ENCODE measurements at regions not wholly inside any gene's neighbourhood (a gene's known extent, or its start where the extent isn't known, plus 50 kb on each side); places are given as distances from the start of the nearest gene placed in this dataset.

DNA sequence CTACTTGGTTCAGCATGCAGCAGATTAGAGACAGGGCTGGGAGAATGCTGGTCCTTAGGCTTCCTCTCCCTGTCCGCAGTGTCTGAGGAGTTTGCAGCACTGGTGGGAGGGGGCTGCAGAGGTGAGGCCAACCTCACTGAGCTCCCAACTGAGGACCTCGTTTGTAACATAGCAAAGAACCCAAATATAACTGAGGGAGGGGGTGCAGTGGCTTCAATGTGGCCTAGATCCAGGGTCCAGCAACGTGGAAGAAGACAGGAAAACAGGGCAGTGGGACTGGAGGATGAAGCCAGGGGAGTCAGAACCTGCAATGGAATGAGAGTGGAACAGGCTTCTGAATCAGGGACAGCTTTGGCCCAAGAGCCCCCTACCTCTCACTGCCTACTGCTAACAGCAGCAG, 84.3 kb upstream of the MAFB start:
- DNase-seq (ENCODE audit: low read depth in 1 of 2, low spot score in 2 of 2): peak in 1 of 2 experiments; percentile 19
- whole genome bisulfite sequencing, 2 experiments (ENCODE audit: extremely low coverage in 1 of 2, insufficient coverage in 1 of 2, insufficient read length in 1 of 2, insufficient replicate concordance in 2 of 2, low coverage in 1 of 2, low lambda C conversion rate in 2 of 2, missing lambda C conversion rate in 1 of 2): 80% methylated on average over 3 of the region's 3 CpGs; no CpG with 5 or more reads in 1 of the 2 experiments
- Histone ChIP-seq H2AFZ (ENCODE audit: low read length) (no peak overlapping the region), H3K14ac (ENCODE audit: insufficient read length) (no peak overlapping the region), H3K23me2 (ENCODE audit: low read depth, low read length) (no peaks in the 10 kb centered on the region), H3K9ac (replicated peaks in 1 of 4; ENCODE audit: extremely low read depth in 1 of 4, low read depth in 3 of 4, low read length in 3 of 4) (no peak overlapping the region), H2AK5ac (ENCODE audit: low read depth, low read length) (no peak overlapping the region), H4K8ac (ENCODE audit: extremely low read depth, insufficient read depth, low read length) (no peak overlapping the region), H3K79me2 (ENCODE audit: control insufficient read depth in 1 of 2, insufficient read depth in 2 of 2, low read length in 2 of 2) (no peaks in the 10 kb centered on the region), H2BK15ac (ENCODE audit: low read length) (no peak overlapping the region), H3K36me3 (ENCODE audit: control insufficient read depth in 2 of 4, insufficient read depth in 4 of 4, low read length in 3 of 4) (no peaks in the 10 kb centered on the region), H3K27ac (ENCODE audit: low read depth, low read length) (no peak overlapping the region), H2BK12ac (ENCODE audit: low read depth, low read length) (no peak overlapping the region), H3K9me3 (ENCODE audit: insufficient read depth in 2 of 2, low read depth in 1 of 2, low read length in 1 of 2) (no peaks in the 10 kb centered on the region), H3K79me1 (ENCODE audit: low read depth, low read length) (no peaks in the 10 kb centered on the region), H3K4me2 (ENCODE audit: insufficient read depth in 1 of 2, low read depth in 2 of 2, low read length in 2 of 2) (no peak overlapping the region), H4K20me1 (replicated peaks in 1 of 2; ENCODE audit: control insufficient read depth in 1 of 2, insufficient read depth in 2 of 2, low read length in 2 of 2) (peaks cover 0 to 2% of the 10 kb centered on the region in 2 experiments), H3K18ac (ENCODE audit: extremely low read depth, low read length) (no peak overlapping the region), H3K27me3 (replicated peaks in 1 of 4; ENCODE audit: control insufficient read depth in 3 of 4, extremely low read depth in 1 of 4, insufficient read depth in 3 of 4, low read length in 3 of 4) (no peaks in the 10 kb centered on the region; a peak in 2 of 7 replicates), H3K4ac (replicated peaks; ENCODE audit: insufficient read length, low read depth, low read length) (no peak overlapping the region), H3K4me1 (replicated peaks in 1 of 4; ENCODE audit: control insufficient read depth in 3 of 4, insufficient read depth in 4 of 4, low read length in 3 of 4) (peaks cover 0 to 5% (median 1%) of the 10 kb centered on the region in 4 experiments; a peak in 3 of 7 replicates), H3K23ac (ENCODE audit: insufficient read length) (no peak overlapping the region), H3K56ac (replicated peaks; ENCODE audit: insufficient read length, low read depth, low read length) (no peak overlapping the region), H2BK120ac (replicated peaks; ENCODE audit: low read depth, low read length) (no peak overlapping the region), H4K5ac (ENCODE audit: insufficient read length, low read depth, low read length) (no peak overlapping the region), H3K4me3 (ENCODE audit: extremely low read depth in 1 of 4, insufficient read depth in 2 of 4, low read depth in 3 of 4, low read length in 4 of 4) (no peak overlapping the region), H2BK20ac (ENCODE audit: low read length) (no peak overlapping the region), H2BK5ac (ENCODE audit: low read depth, low read length) (no peak overlapping the region), H4K91ac (replicated peaks; ENCODE audit: insufficient read length, low read length) (no peak overlapping the region)
- FAIRE-seq: no peak
- ChIA-PET POLR2A (ENCODE audit: partially characterized antibody) (no interaction called here), CTCF (ENCODE audit: partially characterized antibody) (interaction anchor here (0.6 to 4.3 kb wide), 4 partner anchors 8 to 173 kb away, joined by 3 to 17 read pairs (median 5); no protein-coding TSS in a partner anchor)
- TF ChIP-seq TAF1 (IDR thresholded peaks at IDR 0.05; ENCODE audit: low read depth, low read length) (no peak), MAFK (IDR thresholded peaks at IDR 0.05; ENCODE audit: low read depth, low read length) (no peak), ZNF274 (IDR thresholded peaks at IDR 0.05; ENCODE audit: borderline replicate concordance, extremely low read depth, low read length) (no peak), CHD2 (IDR thresholded peaks at IDR 0.05; ENCODE audit: low read length) (no peak), RNF2 (IDR thresholded peaks at IDR 0.05; ENCODE audit: borderline replicate concordance, low read depth, low read length, missing control alignments, poor library complexity, severe bottlenecking) (no peak), GTF2F1 (IDR thresholded peaks at IDR 0.05; ENCODE audit: borderline replicate concordance, low read depth, low read length) (no peak), NANOG (IDR thresholded peaks at IDR 0.05; ENCODE audit: insufficient read depth, low read depth, low read length, poor library complexity, severe bottlenecking) (no peak), CEBPB (IDR thresholded peaks at IDR 0.05; ENCODE audit: low read depth, low read length) (no peak), TEAD4 (IDR thresholded peaks at IDR 0.05; ENCODE audit: low read depth, low read length) (no peak), PHF8 (conservative IDR thresholded peaks at IDR 0.05; ENCODE audit: low read depth, low read length) (no peak), SP1 (IDR thresholded peaks at IDR 0.05; ENCODE audit: low read depth, low read length) (no peak), CBX8 (IDR thresholded peaks at IDR 0.05; ENCODE audit: borderline replicate concordance, low read depth, low read length) (no peak), EP300 (IDR thresholded peaks at IDR 0.05; ENCODE audit: borderline replicate concordance in 1 of 2, low read depth in 2 of 2, low read length in 2 of 2) (no peak), BCL11A (IDR thresholded peaks at IDR 0.05; ENCODE audit: low read depth in 2 of 2, low read length in 2 of 2) (no peak)
- TF ChIP-seq, protein P1, sequence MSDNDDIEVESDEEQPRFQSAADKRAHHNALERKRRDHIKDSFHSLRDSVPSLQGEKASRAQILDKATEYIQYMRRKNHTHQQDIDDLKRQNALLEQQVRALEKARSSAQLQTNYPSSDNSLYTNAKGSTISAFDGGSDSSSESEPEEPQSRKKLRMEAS (IDR thresholded peaks at IDR 0.05): no peak
